Caco-2 (cell line): ENCODE measurements at regions not wholly inside any gene's neighbourhood (a gene's known extent, or its start where the extent isn't known, plus 50 kb on each side); places are given as distances from the start of the nearest gene placed in this dataset.

Source experiments
- BruUV-seq: library from RNA; stranded (reverse); fragments of 400-500 nt; replicated peaks from 2 replicates; lab custom pipeline; 2021; lab: Mats Ljungman, UMichigan
- CTCF ChIA-PET: fragments of 300-600 bp; sonication (Branson Sonifier 250); formaldehyde crosslinking; loops from one replicate; lab custom pipeline; 2022; ENCODE audit warnings: antibody characterized with exemption; lab: Charles Lee
- POLR2A ChIA-PET: fragments of 300-600 bp; sonication (Branson Sonifier 250); formaldehyde crosslinking; loops from one replicate; lab custom pipeline; 2022; ENCODE audit warnings: antibody characterized with exemption; lab: Charles Lee
- DNase-seq, 2 experiments: peaks; one replicate each; pipeline versions ENCODE4 v3.0.0 to v3.0.0-alpha.2; 2020 to 2022
- H3K27me3 ChIP-seq: replicated peaks from 2 replicates; pipeline ENCODE4 v1.6.0; 2011; ENCODE audit warnings: low read length; ENCODE audit not compliant: control insufficient read depth, insufficient read depth
- H3K36me3 ChIP-seq: 2 replicates; pipeline ENCODE4 v1.5.1; 2011; ENCODE audit warnings: low read length; ENCODE audit not compliant: control insufficient read depth, insufficient read depth
- H3K4me1 ChIP-seq: fragments of 250-450 bp; sonication (Bioruptor Pico); 2 replicates; pipeline ENCODE4 v1.5.1; 2020; ENCODE audit warnings: mild to moderate bottlenecking
- H3K4me3 ChIP-seq: 2 replicates; pipeline ENCODE4 v1.5.1; 2011; ENCODE audit warnings: low read depth, mild to moderate bottlenecking, control low read depth, low read length
- H3K9me3 ChIP-seq: fragments of 250-450 bp; sonication (Bioruptor Pico); 2 replicates; pipeline ENCODE4 v1.5.1; 2020; ENCODE audit warnings: mild to moderate bottlenecking, moderate library complexity
- H3K27ac Mint-ChIP-seq: one replicate; pipeline ENCODE4 v1.8.0; 2022; ENCODE audit warnings: mixed read lengths; ENCODE audit not compliant: unreplicated experiment
- H3K27me3 Mint-ChIP-seq: one replicate; pipeline ENCODE4 v1.8.0; 2022; ENCODE audit warnings: mixed read lengths; ENCODE audit not compliant: insufficient read depth, unreplicated experiment
- H3K36me3 Mint-ChIP-seq: one replicate; pipeline ENCODE4 v1.8.0; 2022; ENCODE audit warnings: mild to moderate bottlenecking, mixed read lengths; ENCODE audit not compliant: insufficient read depth, unreplicated experiment
- H3K4me1 Mint-ChIP-seq: one replicate; pipeline ENCODE4 v1.8.0; 2022; ENCODE audit warnings: low read depth, mixed read lengths; ENCODE audit not compliant: unreplicated experiment
- H3K4me3 Mint-ChIP-seq: one replicate; pipeline ENCODE4 v1.8.0; 2022; ENCODE audit warnings: mild to moderate bottlenecking, moderate library complexity, mixed read lengths; ENCODE audit not compliant: unreplicated experiment
- H3K9me3 Mint-ChIP-seq: one replicate; pipeline ENCODE4 v1.8.0; 2022; ENCODE audit warnings: mixed read lengths; ENCODE audit not compliant: unreplicated experiment
- CTCF ChIP-seq, 2 experiments: fragments of 200-600 bp in 1 of 2; IDR thresholded peaks; 1 replicate in 1 of 2; 2 replicates in 1 of 2; pipeline versions ENCODE4 v1.5.1 to v1.8.0; 2011 to 2022; ENCODE audit warnings: antibody characterized with exemption in 1 of 2, control low read depth in 1 of 2, inconsistent platforms in 1 of 2, low read depth in 1 of 2, low read length in 1 of 2, mild to moderate bottlenecking in 1 of 2, moderate library complexity in 1 of 2; ENCODE audit not compliant: insufficient read depth in 1 of 2, severe bottlenecking in 1 of 2, unreplicated experiment in 1 of 2
- intact Hi-C: fragments of 100-400 bp; cut with micrococcal nuclease; formaldehyde crosslinking; loops from one replicate; pipeline ENCODE4 v1.10.0; 2022; ENCODE audit not compliant: unreplicated experiment

DNA sequence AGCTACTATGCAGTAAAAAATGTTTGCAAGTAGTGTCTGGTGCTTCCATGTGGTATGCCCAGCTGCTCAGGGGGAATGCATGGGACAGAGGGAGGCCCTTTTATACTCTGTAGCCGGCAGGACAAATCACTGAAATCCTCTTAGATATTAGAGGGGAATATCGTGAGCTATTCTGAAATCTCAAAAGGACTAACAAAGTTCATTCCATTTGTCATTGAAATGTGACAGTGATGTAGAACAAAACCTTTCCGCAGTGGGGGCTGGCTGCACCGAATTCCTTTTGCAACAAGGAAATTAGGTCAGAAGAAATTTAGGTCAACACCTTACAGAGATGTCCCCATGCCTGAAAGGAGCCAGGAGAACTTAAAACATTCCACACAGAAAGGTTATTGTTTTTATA is 72.4 kb upstream of the MEF2C start:
- BruUV-seq: no TSS peak
- Mint-ChIP-seq H3K9me3 (no peaks in the 10 kb centered on the region), H3K4me1 (no peaks in the 10 kb centered on the region), H3K27ac (no peak overlapping the region), H3K4me3 (no peak overlapping the region), H3K36me3 (no peaks in the 10 kb centered on the region), H3K27me3 (peaks cover 4% of the 10 kb centered on the region)
- H3K36me3 ChIP-seq: no peaks in the 10 kb centered on the region
- no peaks in the 10 kb centered on the region for H3K4me1 ChIP-seq
- ChIA-PET POLR2A (no interaction called here), CTCF (no interaction called here)
- intact Hi-C loops: no loop called here
- no peaks in the 10 kb centered on the region for H3K9me3 ChIP-seq
- no peaks in the 10 kb centered on the region; the same call in 1 of the 2 replicates for H3K27me3 ChIP-seq
- H3K4me3 ChIP-seq: no peak overlapping the region
- DNase-seq: no peak
- TF ChIP-seq CTCF (IDR thresholded peaks at IDR 0.05; ENCODE audit: insufficient read depth in 1 of 2, low read depth in 1 of 2, low read length in 1 of 2, severe bottlenecking in 1 of 2, unreplicated experiment in 1 of 2): no peak

DNA sequence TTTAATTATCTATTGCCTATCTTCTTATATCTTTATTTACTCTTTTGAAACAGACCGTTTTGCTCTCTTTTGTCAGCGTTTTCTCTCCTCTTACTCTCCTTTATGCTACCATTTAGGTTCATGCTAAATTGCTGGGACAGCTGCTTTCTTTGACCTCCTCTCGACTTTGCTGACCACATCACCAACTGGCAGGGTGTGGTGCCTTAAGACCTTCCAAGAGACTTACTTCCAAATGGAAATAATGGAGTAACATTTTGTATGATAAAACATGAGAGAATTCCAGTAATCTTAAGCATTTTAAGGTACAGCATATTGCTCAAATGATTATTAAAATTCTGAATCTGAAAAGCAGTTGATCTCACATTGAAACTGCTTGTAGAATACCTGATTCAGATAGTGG is 71.5 kb upstream of the MEF2C start:
- peaks cover 4% of the 10 kb centered on the region for H3K27me3 Mint-ChIP-seq
- H3K27me3 ChIP-seq: no peaks in the 10 kb centered on the region; the same call in 1 of the 2 replicates
- no peaks in the 10 kb centered on the region for H3K36me3 ChIP-seq
- no peak for DNase-seq
- TF ChIP-seq CTCF (IDR thresholded peaks at IDR 0.05; ENCODE audit: insufficient read depth in 1 of 2, low read depth in 1 of 2, low read length in 1 of 2, severe bottlenecking in 1 of 2, unreplicated experiment in 1 of 2): no peak
- H3K9me3 Mint-ChIP-seq: no peaks in the 10 kb centered on the region
- H3K27ac Mint-ChIP-seq: no peak overlapping the region
- intact Hi-C loops: no loop called here
- no peaks in the 10 kb centered on the region for H3K4me1 Mint-ChIP-seq
- CTCF ChIA-PET: no interaction called here
- no peaks in the 10 kb centered on the region for H3K36me3 Mint-ChIP-seq
- no peak overlapping the region for H3K4me3 Mint-ChIP-seq
- no TSS peak for BruUV-seq
- POLR2A ChIA-PET: no interaction called here
- H3K4me3 ChIP-seq: no peak overlapping the region
- H3K4me1 ChIP-seq: no peaks in the 10 kb centered on the region
- H3K9me3 ChIP-seq: no peaks in the 10 kb centered on the region

DNA sequence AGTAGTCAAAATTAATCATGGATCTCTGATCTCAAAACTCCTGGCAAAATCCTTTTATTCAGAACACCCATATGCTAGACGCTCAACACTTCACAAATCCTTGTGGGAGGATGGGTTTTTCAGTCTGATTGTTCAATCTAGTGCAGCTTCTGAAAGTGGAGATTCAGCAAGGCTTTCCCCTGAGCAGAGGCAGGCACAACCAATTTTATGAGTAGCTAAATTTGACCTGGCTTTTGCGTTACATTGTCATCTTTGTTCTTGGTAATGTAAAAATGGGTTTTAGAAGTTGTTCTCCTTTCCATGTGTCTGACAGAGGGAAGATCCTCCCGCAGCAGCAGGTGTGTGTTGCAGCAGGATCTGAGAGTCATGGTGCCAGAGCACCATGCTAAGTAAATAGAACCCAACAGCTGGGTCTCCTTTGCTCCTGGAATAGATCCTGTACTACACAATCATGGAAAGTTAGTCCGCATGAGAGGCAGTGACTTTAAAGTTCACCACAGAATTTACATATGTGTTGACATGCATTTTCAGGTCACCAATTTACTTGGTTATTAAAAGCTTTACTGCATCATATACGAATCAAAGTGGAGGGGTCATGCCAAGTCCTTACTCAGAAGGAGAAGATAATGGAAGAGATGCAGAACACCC is 70.1 kb upstream of the MEF2C start:
- DNase-seq: no peak
- Histone ChIP-seq H3K4me3 (no peak overlapping the region), H3K4me1 (no peaks in the 10 kb centered on the region), H3K36me3 (no peaks in the 10 kb centered on the region), H3K9me3 (no peaks in the 10 kb centered on the region), H3K27me3 (no peaks in the 10 kb centered on the region; the same call in 1 of the 2 replicates)
- Mint-ChIP-seq H3K27me3 (peaks cover 8% of the 10 kb centered on the region), H3K27ac (no peak overlapping the region), H3K36me3 (no peaks in the 10 kb centered on the region), H3K9me3 (no peaks in the 10 kb centered on the region), H3K4me3 (no peak overlapping the region), H3K4me1 (no peaks in the 10 kb centered on the region)
- no TSS peak for BruUV-seq
- POLR2A ChIA-PET: no interaction called here
- CTCF ChIA-PET: no interaction called here
- TF ChIP-seq CTCF (IDR thresholded peaks at IDR 0.05; ENCODE audit: insufficient read depth in 1 of 2, low read depth in 1 of 2, low read length in 1 of 2, severe bottlenecking in 1 of 2, unreplicated experiment in 1 of 2): no peak
- intact Hi-C loops: no loop called here
